ENCODE measurements at regions not wholly inside any gene's neighbourhood (a gene's known extent, or its start where the extent isn't known, plus 50 kb on each side); places are given as distances from the start of the nearest gene placed in this dataset.

GRCh38 chr3:177618873-177619733 is 421.8 kb upstream of the TBL1XR1 start:
- TF ChIP-seq, protein P1, sequence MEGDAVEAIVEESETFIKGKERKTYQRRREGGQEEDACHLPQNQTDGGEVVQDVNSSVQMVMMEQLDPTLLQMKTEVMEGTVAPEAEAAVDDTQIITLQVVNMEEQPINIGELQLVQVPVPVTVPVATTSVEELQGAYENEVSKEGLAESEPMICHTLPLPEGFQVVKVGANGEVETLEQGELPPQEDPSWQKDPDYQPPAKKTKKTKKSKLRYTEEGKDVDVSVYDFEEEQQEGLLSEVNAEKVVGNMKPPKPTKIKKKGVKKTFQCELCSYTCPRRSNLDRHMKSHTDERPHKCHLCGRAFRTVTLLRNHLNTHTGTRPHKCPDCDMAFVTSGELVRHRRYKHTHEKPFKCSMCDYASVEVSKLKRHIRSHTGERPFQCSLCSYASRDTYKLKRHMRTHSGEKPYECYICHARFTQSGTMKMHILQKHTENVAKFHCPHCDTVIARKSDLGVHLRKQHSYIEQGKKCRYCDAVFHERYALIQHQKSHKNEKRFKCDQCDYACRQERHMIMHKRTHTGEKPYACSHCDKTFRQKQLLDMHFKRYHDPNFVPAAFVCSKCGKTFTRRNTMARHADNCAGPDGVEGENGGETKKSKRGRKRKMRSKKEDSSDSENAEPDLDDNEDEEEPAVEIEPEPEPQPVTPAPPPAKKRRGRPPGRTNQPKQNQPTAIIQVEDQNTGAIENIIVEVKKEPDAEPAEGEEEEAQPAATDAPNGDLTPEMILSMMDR (IDR thresholded peaks at IDR 0.05; ENCODE audit: low read length): no peak
- no peak for TF ChIP-seq EZH2 (optimal IDR thresholded peaks at IDR 0.05; ENCODE audit: low read depth, low read length)

All from MM.1S (cell line).